OCI-LY1 (cell line): ENCODE measurements at regions not wholly inside any gene's neighbourhood (a gene's known extent, or its start where the extent isn't known, plus 50 kb on each side); places are given as distances from the start of the nearest gene placed in this dataset.

ENCODE experiments used
- H2AFZ ChIP-seq: fragments of 200-600 bp; sonication (generic), shearing (Covaris generic); 2 replicates; pipeline ENCODE4 v1.6.0; 2014; ENCODE audit warnings: antibody characterized with exemption, mild to moderate bottlenecking, low read length
- H3F3A ChIP-seq: fragments of 200-600 bp; sonication (generic), shearing (Covaris generic); 2 replicates; pipeline ENCODE4 v1.6.0; 2014; ENCODE audit warnings: mild to moderate bottlenecking, antibody characterized with exemption, low read length, moderate library complexity; ENCODE audit not compliant: insufficient read depth
- H3K27ac ChIP-seq: fragments of 200-600 bp; sonication (generic); 2 replicates; pipeline ENCODE4 v1.5.1; 2014; ENCODE audit warnings: low read length, mixed run types, mild to moderate bottlenecking, low read depth; ENCODE audit not compliant: poor library complexity, severe bottlenecking
- H3K27me3 ChIP-seq: fragments of 200-600 bp; sonication (generic); 2 replicates; pipeline ENCODE4 v1.6.0; 2014; ENCODE audit warnings: antibody characterized with exemption, mild to moderate bottlenecking, low read length, moderate library complexity; ENCODE audit not compliant: insufficient read depth
- H3K36me3 ChIP-seq: fragments of 200-600 bp; sonication (generic); 2 replicates; pipeline ENCODE4 v1.6.1; 2014; ENCODE audit warnings: mild to moderate bottlenecking, antibody characterized with exemption, low read length, moderate library complexity, mixed read lengths; ENCODE audit not compliant: insufficient read depth
- H3K4me1 ChIP-seq: fragments of 200-600 bp; sonication (generic); 2 replicates; pipeline ENCODE4 v1.5.1; 2014; ENCODE audit warnings: mild to moderate bottlenecking, low read length, moderate library complexity; ENCODE audit not compliant: insufficient read depth, severe bottlenecking
- H3K4me2 ChIP-seq: fragments of 200-600 bp; sonication (generic), shearing (Covaris generic); 2 replicates; pipeline ENCODE4 v1.6.1; 2014; ENCODE audit warnings: low read length
- H3K4me3 ChIP-seq: fragments of 200-600 bp; sonication (generic); 2 replicates; pipeline ENCODE4 v1.5.1; 2014; ENCODE audit warnings: low read length, low read depth, mild to moderate bottlenecking, mixed read lengths; ENCODE audit not compliant: poor library complexity, severe bottlenecking
- H3K79me2 ChIP-seq: fragments of 200-600 bp; shearing (Covaris generic); 2 replicates; pipeline ENCODE4 v1.6.1; 2016; ENCODE audit warnings: mixed run types, low read length, mixed read lengths; ENCODE audit not compliant: insufficient read depth
- H3K9ac ChIP-seq: fragments of 200-600 bp; sonication (generic), shearing (Covaris generic); 2 replicates; pipeline ENCODE4 v1.6.1; 2014; ENCODE audit warnings: mild to moderate bottlenecking, low read length, mixed read lengths
- H3K9me2 ChIP-seq: fragments of 200-600 bp; sonication (generic), shearing (Covaris generic); 2 replicates; pipeline ENCODE4 v1.6.1; 2014; ENCODE audit warnings: low read depth, mild to moderate bottlenecking, low read length, mixed read lengths
- H3K9me3 ChIP-seq: fragments of 200-600 bp; shearing (Covaris generic); 2 replicates; pipeline ENCODE4 v1.6.1; 2014; ENCODE audit warnings: low read length, mixed read lengths
- H4K20me1 ChIP-seq: fragments of 200-600 bp; sonication (generic), shearing (Covaris generic); 2 replicates; pipeline ENCODE4 v1.6.0; 2016; ENCODE audit warnings: mild to moderate bottlenecking, low read length; ENCODE audit not compliant: insufficient read depth
- EZH2 ChIP-seq: fragments of 200-600 bp; sonication (generic), shearing (Covaris generic); IDR thresholded peaks from 2 replicates; pipeline ENCODE4 v1.8.0; 2017; ENCODE audit warnings: borderline replicate concordance, mixed run types, mild to moderate bottlenecking, antibody characterized with exemption, low read length, moderate library complexity, mixed read lengths
- TF ChIP-seq, protein P1 (sequence below): fragments of 200-600 bp; sonication (generic), shearing (Covaris generic); IDR thresholded peaks from 2 replicates; pipeline ENCODE4 v1.5.1; 2017; ENCODE audit warnings: mild to moderate bottlenecking, antibody characterized with exemption, low read length, moderate library complexity, mixed read lengths

DNA sequence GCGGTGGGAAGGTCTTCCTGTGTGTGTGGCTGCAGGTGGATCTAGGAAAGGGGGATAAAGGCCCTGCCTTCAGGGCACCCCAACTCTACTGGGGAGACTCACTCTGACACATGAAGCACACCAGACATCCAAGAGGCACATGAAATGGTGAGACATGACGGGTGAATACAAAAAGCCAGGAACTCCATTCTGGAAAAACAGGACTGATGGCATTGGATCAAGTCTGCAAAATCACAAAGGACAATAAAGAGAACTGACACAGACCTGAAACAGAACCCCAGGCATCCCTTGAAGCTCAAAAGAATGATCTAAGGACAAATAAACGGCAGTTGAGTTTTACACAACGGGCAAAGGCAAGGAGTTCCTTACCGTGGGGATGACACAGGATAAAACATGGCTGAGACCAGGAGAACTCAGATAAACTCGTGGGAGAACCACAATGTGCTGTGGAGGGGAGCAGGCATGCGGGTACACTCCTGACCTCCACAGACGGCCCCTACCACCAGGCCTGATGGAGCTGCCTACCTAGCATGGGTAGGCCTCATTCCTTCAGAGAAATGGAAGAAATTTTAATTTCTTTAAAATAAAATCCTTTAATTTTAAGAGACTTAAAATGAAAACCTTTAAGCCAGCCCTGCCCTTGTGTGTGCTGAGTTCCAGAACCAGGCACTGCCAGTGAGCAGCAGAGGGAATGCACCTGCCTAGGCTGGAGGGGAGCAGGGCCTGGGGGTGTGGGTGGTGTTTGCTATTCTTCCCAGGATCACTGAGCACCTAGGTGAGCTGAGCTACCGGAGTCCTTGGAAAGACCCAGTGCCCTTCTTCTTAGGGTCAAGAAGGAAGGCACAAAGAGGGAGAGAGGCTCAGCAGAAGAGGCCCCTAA lies 100.1 kb downstream of the SINHCAF start:
- no peaks in the 10 kb centered on the region for H3K9me2 ChIP-seq
- no peak for TF ChIP-seq EZH2
- TF ChIP-seq, protein P1, sequence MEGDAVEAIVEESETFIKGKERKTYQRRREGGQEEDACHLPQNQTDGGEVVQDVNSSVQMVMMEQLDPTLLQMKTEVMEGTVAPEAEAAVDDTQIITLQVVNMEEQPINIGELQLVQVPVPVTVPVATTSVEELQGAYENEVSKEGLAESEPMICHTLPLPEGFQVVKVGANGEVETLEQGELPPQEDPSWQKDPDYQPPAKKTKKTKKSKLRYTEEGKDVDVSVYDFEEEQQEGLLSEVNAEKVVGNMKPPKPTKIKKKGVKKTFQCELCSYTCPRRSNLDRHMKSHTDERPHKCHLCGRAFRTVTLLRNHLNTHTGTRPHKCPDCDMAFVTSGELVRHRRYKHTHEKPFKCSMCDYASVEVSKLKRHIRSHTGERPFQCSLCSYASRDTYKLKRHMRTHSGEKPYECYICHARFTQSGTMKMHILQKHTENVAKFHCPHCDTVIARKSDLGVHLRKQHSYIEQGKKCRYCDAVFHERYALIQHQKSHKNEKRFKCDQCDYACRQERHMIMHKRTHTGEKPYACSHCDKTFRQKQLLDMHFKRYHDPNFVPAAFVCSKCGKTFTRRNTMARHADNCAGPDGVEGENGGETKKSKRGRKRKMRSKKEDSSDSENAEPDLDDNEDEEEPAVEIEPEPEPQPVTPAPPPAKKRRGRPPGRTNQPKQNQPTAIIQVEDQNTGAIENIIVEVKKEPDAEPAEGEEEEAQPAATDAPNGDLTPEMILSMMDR, result no peak
- H3K27me3 ChIP-seq, result no peaks in the 10 kb centered on the region

DNA sequence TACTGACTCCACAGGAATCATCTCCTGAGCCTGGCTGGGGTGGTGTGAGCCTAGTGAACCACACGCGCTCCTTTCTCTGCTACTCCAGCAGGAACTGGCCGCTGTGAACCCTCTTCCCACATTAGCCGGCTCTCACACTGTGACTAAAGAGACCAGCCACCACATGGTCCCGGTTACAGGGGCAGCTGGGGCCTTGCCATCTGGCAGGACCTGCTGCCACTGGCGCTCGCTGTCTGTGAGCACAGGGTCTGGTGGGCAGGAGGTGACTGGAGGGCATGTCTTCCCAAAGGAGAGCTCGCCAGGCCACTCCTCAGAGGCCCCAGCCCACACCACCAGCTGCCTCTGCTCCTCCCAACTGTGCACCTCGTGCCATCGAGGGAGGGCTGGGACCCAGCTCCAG lies 99.3 kb downstream of the SINHCAF start:
- Histone ChIP-seq H3K9me3 (no peaks in the 10 kb centered on the region), H3K9me2 (no peaks in the 10 kb centered on the region), H4K20me1 (no peaks in the 10 kb centered on the region), H3K4me3 (no peak overlapping the region), H3K9ac (no peak overlapping the region), H3K4me1 (no peaks in the 10 kb centered on the region), H3K27ac (no peak overlapping the region), H2AFZ (no peak overlapping the region), H3K27me3 (no peaks in the 10 kb centered on the region), H3F3A (no peaks in the 10 kb centered on the region), H3K36me3 (no peaks in the 10 kb centered on the region), H3K4me2 (no peak overlapping the region), H3K79me2 (no peaks in the 10 kb centered on the region)
- TF ChIP-seq, protein P1, result no peak
- TF ChIP-seq EZH2, result no peak

More for the DNA sequence above, 100.1 kb downstream of the SINHCAF start:
- Histone ChIP-seq H2AFZ (no peak overlapping the region), H3K36me3 (no peaks in the 10 kb centered on the region), H3K4me1 (no peaks in the 10 kb centered on the region), H3F3A (no peaks in the 10 kb centered on the region), H3K79me2 (no peaks in the 10 kb centered on the region), H3K4me3 (no peak overlapping the region), H3K9me3 (no peaks in the 10 kb centered on the region), H3K4me2 (no peak overlapping the region), H3K27ac (no peak overlapping the region), H4K20me1 (no peaks in the 10 kb centered on the region), H3K9ac (no peak overlapping the region)

DNA sequence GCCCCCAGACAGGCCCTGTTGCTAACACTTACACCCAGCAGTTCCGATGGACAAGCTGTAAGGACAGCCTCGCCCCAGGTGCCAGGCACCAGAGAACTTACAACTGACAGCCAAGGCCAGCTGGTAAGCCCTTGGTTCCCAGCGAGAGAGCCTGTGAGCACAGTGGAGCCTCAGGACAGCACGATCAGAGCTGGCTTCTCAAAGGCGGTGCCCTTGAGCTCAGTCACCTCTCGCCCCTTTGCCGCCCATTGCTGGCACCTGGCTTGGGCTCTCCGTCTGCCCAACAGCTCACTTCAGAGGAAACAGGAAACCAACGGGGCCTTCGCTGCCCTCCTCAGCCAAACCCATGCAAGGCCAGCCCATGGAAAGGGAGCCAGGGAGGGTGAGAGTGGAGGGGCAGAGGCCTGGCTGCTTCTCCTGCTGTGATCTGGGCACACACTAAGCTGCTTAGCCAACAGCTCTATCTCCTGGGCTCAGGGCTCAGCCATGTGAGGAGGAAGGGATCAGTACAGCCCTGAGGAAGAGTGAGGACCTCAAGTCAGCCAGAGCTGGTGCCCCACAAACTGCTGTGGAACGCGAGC lies 98.5 kb downstream of the SINHCAF start:
- H2AFZ ChIP-seq, result no peak overlapping the region
- H3K9ac ChIP-seq, result no peak overlapping the region
- no peak overlapping the region for H3K4me2 ChIP-seq
- no peaks in the 10 kb centered on the region for H3K9me2 ChIP-seq
- H3K79me2 ChIP-seq, result no peaks in the 10 kb centered on the region
- no peak overlapping the region for H3K4me3 ChIP-seq
- H3K4me1 ChIP-seq, result no peaks in the 10 kb centered on the region
- H3K27ac ChIP-seq, result no peak overlapping the region
- no peaks in the 10 kb centered on the region for H3K9me3 ChIP-seq
- no peaks in the 10 kb centered on the region for H4K20me1 ChIP-seq
- TF ChIP-seq, protein P1, result no peak
- TF ChIP-seq EZH2, result no peak
- no peaks in the 10 kb centered on the region for H3F3A ChIP-seq
- no peaks in the 10 kb centered on the region for H3K27me3 ChIP-seq
- no peaks in the 10 kb centered on the region for H3K36me3 ChIP-seq
